MM.1S (cell line): ENCODE measurements at regions not wholly inside any gene's neighbourhood (a gene's known extent, or its start where the extent isn't known, plus 50 kb on each side); places are given as distances from the start of the nearest gene placed in this dataset.

Experiments
- EZH2 ChIP-seq: fragments of 300-600 bp; sonication (generic); optimal IDR thresholded peaks from 2 replicates; pipeline ENCODE3; 2017; ENCODE audit warnings: low read depth, mild to moderate bottlenecking, antibody characterized with exemption, low read length, mixed read lengths
- EZH2phosphoT487 ChIP-seq: fragments of 300-600 bp; sonication (generic); IDR thresholded peaks from 2 replicates; pipeline ENCODE4 v1.6.1; 2018; ENCODE audit warnings: antibody characterized with exemption, low read length
- TF ChIP-seq, protein P1 (sequence below): fragments of 300-600 bp; sonication (generic); IDR thresholded peaks from 2 replicates; pipeline ENCODE4 v1.5.1; 2016; ENCODE audit warnings: antibody characterized with exemption, low read length, mixed read lengths

DNA sequence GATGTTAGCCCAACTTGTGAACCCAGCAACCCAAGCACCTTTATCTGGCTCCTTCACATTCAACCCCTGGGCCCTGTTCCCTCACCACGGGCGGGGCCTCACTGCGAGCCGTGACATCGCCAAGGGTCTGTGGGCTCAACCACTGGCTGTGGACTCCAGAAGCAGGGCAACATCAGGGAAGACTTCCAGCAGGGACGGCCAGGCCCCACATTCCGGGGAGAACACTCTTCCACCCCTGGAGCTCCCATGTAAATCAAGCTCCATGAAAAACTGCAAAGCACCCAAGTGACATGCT is 175.3 kb downstream of the ERCC6L2 start:
- TF ChIP-seq EZH2phosphoT487 (no peak), EZH2 (no peak)
- TF ChIP-seq, protein P1, sequence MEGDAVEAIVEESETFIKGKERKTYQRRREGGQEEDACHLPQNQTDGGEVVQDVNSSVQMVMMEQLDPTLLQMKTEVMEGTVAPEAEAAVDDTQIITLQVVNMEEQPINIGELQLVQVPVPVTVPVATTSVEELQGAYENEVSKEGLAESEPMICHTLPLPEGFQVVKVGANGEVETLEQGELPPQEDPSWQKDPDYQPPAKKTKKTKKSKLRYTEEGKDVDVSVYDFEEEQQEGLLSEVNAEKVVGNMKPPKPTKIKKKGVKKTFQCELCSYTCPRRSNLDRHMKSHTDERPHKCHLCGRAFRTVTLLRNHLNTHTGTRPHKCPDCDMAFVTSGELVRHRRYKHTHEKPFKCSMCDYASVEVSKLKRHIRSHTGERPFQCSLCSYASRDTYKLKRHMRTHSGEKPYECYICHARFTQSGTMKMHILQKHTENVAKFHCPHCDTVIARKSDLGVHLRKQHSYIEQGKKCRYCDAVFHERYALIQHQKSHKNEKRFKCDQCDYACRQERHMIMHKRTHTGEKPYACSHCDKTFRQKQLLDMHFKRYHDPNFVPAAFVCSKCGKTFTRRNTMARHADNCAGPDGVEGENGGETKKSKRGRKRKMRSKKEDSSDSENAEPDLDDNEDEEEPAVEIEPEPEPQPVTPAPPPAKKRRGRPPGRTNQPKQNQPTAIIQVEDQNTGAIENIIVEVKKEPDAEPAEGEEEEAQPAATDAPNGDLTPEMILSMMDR = no peak
